Hepatocyte (in vitro differentiated cells): ENCODE measurements at regions not wholly inside any gene's neighbourhood (a gene's known extent, or its start where the extent isn't known, plus 50 kb on each side); places are given as distances from the start of the nearest gene placed in this dataset.
"Not testable (repeated sequence)": the region's sequence is repeated elsewhere in the genome, so short reads cannot be mapped to it uniquely, and the experiment has no call there.

ENCODE experiments used
- EZH2 ChIP-seq: fragments of 200-600 bp; sonication (generic); IDR thresholded peaks from 2 replicates; pipeline ENCODE4 v1.6.1; 2016; ENCODE audit warnings: antibody characterized with exemption, mild to moderate bottlenecking, borderline replicate concordance
- EZH2phosphoT487 ChIP-seq: fragments of 200-600 bp; sonication (generic); IDR thresholded peaks from one replicate; pipeline ENCODE4 v1.6.1; 2018; ENCODE audit warnings: antibody characterized with exemption, mild to moderate bottlenecking, low read depth, moderate library complexity; ENCODE audit not compliant: unreplicated experiment, severe bottlenecking
- TF ChIP-seq, protein P1 (sequence below): fragments of 200-600 bp; sonication (generic); IDR thresholded peaks from 2 replicates; pipeline ENCODE4 v1.5.1; 2016; ENCODE audit warnings: antibody characterized with exemption, mild to moderate bottlenecking; ENCODE audit not compliant: poor library complexity

DNA sequence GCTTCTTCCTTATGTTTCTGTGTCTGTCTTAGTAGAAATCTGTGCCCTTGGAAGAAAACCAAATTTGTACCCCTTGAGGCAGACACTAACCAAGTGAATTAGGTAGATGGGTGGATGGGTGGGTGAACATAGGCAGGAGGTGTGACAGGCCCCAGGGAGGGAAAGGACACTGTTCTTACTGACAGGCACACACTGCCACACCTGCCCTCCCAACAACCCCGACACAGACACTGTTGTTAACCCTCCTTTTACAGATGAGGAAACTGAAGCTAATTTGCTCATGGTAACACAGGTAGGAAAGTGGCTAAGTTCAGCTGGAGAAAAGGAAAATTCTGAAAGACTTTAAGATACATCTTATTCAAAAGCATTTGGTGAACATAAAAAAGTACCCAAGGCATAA is 123.9 kb downstream of the LRRC37A3 start:
- TF ChIP-seq, protein P1, sequence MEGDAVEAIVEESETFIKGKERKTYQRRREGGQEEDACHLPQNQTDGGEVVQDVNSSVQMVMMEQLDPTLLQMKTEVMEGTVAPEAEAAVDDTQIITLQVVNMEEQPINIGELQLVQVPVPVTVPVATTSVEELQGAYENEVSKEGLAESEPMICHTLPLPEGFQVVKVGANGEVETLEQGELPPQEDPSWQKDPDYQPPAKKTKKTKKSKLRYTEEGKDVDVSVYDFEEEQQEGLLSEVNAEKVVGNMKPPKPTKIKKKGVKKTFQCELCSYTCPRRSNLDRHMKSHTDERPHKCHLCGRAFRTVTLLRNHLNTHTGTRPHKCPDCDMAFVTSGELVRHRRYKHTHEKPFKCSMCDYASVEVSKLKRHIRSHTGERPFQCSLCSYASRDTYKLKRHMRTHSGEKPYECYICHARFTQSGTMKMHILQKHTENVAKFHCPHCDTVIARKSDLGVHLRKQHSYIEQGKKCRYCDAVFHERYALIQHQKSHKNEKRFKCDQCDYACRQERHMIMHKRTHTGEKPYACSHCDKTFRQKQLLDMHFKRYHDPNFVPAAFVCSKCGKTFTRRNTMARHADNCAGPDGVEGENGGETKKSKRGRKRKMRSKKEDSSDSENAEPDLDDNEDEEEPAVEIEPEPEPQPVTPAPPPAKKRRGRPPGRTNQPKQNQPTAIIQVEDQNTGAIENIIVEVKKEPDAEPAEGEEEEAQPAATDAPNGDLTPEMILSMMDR, result not testable (repeated sequence)
- not testable (repeated sequence) for TF ChIP-seq EZH2, EZH2phosphoT487
